Pancreas (tissue), 10 donors: ENCODE measurements at regions not wholly inside any gene's neighbourhood (a gene's known extent, or its start where the extent isn't known, plus 50 kb on each side); places are given as distances from the start of the nearest gene placed in this dataset.
"Not testable (repeated sequence)": the region's sequence is repeated elsewhere in the genome, so short reads cannot be mapped to it uniquely, and the experiment has no call there.

ENCODE experiments used
- ATAC-seq, 4 donors: fragments of 200-7000 bp; cut with Tn5 transposase; one replicate each; pipeline versions ENCODE4 v1.8.0 to v1.9.1; 2020; ENCODE audit warnings: mild to moderate bottlenecking in 4 of 4, moderate library complexity in 4 of 4
- DNase-seq, 6 donors: peaks; one replicate each; pipeline ENCODE4 v3.0.0-alpha.2; 2020
- FAIRE-seq: peaks from 2 replicates; lab custom pipeline; 2012; peaks lifted over from hg19 to GRCh38; lab: Jason Lieb, UNC
- H3K27ac ChIP-seq, 4 donors: fragments of 200-600 bp; sonication (generic); 1 replicate in 3 of 4; 2 replicates in 1 of 4; pipeline versions ENCODE4 v1.5.0 to v1.8.0; 2020
- H3K27me3 ChIP-seq, 4 donors: fragments of 200-600 bp; one replicate each; pipeline ENCODE4 v1.8.0; 2021
- H3K36me3 ChIP-seq, 3 donors: fragments of 200-600 bp; sonication (generic) in 1 of 3; one replicate each; pipeline versions ENCODE4 v1.5.0 to v1.8.0; 2020 to 2021
- H3K4me1 ChIP-seq, 3 donors: fragments of 200-600 bp; one replicate each; pipeline ENCODE4 v1.8.0; 2021
- H3K4me3 ChIP-seq, 4 donors: fragments of 200-600 bp; sonication (generic) in 2 of 4; one replicate each; pipeline versions ENCODE4 v1.5.0 to v1.8.0; 2020 to 2021
- H3K9me3 ChIP-seq, 4 donors: fragments of 200-600 bp; one replicate each; pipeline ENCODE4 v1.8.0; 2021
- CTCF ChIP-seq, 4 donors: fragments of 200-600 bp; sonication (generic) in 3 of 4; IDR thresholded peaks; one replicate each; pipeline versions ENCODE4 v1.5.0 to v1.8.0; 2021; ENCODE audit warnings: antibody characterized with exemption in 4 of 4
- WGBS, 2 donors: extraction: QIAGEN DNeasy Blood & Tissue Kit; methylation state at CpG; one replicate each; pipeline ENCODE4 v1.1.7; 2013; 5-methylcytosine and 5-hydroxymethylcytosine counted together
- intact Hi-C, 3 donors: fragments of 100-400 bp; cut with DNase I; formaldehyde crosslinking; loops; one replicate each; pipeline versions ENCODE4 v1.11.1 to v1.14.2; 2022
- donor health status: healthy with polysubstance abuse.
- donor health status: DM: no; HTN: no; CAD: no; lungs with moderate emphysema.
- donor health status: DM: no; HTN: no; CAD: no.
- donor health status: control.
- donor health status: control.
- donor health status: Bipolar disorder and iron deficiency.
- donor health status: DM: yes; HTN: yes; CAD: no.
- donor health status: DM: no; HTN: no; CAD: no.
- donor health status: DM: no; HTN: no; CAD: no.
- donor health status: DM: yes; HTN: yes; CAD: no.

DNA sequence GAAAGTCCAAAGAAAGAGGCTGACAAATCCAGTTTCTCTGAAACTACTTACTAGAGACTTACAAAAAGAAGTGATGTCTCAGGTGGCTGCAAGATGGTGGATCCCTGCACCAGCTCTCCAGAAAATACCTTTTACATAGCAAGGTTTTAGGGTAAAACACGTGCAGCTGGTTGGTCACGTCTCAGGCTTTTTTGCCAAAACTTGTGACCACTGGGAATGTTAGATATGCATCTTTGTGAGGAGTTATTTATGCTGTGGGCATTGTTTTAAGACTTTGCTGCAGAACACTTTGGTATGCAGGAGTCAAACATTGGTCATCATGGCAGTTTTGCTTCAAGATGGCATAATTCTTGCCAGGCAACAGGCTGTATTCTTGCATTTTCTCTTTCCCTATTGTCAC lies 1352.8 kb downstream of the REEP3 start:
- intact Hi-C loops: no loop called here
- ATAC-seq: no peak
- 77 to 81% methylated on average over 2 of the region's 2 CpGs for WGBS, 2 donors
- Histone ChIP-seq H3K27ac (no peak overlapping the region), H3K4me3 (no peak overlapping the region), H3K27me3 (no peaks in the 10 kb centered on the region), H3K36me3 (no peaks in the 10 kb centered on the region), H3K9me3 (no peaks in the 10 kb centered on the region), H3K4me1 (no peaks in the 10 kb centered on the region)
- DNase-seq: no peak
- no peak for TF ChIP-seq CTCF (IDR thresholded peaks at IDR 0.05)
- no peak for FAIRE-seq

DNA sequence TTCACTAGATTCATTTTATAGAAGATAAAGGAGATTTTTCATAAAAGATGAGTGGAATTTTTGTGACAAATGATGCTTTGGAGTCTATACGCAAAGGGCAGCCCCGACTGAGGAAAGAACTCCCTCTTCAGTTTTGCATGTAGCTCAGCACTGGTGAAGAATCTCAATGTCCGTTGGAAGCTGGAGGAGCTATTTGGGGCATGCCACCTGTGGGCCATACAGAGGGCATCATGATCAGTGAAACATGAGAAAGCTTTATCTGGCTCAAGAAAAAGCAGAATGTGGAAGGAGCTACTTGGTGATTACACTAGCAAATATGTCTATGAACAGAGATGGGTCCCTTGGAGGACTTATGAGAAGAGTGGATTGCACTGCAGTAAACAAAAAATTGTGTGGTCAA lies 1359.3 kb downstream of the REEP3 start:
- WGBS, 2 donors: 67 to 68% methylated on average over 3 of the region's 3 CpGs
- intact Hi-C loops: no loop called here
- FAIRE-seq (no peak), ATAC-seq (no peak), DNase-seq (no peak)
- no peak overlapping the region for H3K4me3 ChIP-seq
- no peaks in the 10 kb centered on the region for H3K36me3 ChIP-seq
- no peak overlapping the region for H3K27ac ChIP-seq
- H3K4me1 ChIP-seq: no peaks in the 10 kb centered on the region
- no peak for TF ChIP-seq CTCF (IDR thresholded peaks at IDR 0.05)
- peaks cover 0 to 2% (median 0%) of the 10 kb centered on the region in 4 donors for H3K27me3 ChIP-seq
- no peaks in the 10 kb centered on the region for H3K9me3 ChIP-seq

- no peak overlapping the region for H3K27ac ChIP-seq
- ATAC-seq (no peak), FAIRE-seq (no peak), DNase-seq (no peak)
- no peaks in the 10 kb centered on the region for H3K36me3 ChIP-seq
- no peaks in the 10 kb centered on the region for H3K9me3 ChIP-seq
- H3K4me3 ChIP-seq: no peak overlapping the region
- intact Hi-C loops: no loop called here
- peaks cover 0 to 2% (median 0%) of the 10 kb centered on the region in 4 donors for H3K27me3 ChIP-seq
- TF ChIP-seq CTCF (IDR thresholded peaks at IDR 0.05): no peak
- no peaks in the 10 kb centered on the region for H3K4me1 ChIP-seq
These were observed 1360.1 kb downstream of the REEP3 start for GRCh38 chr10:64881257-64881656.

- no peak for TF ChIP-seq CTCF (IDR thresholded peaks at IDR 0.05)
- Histone ChIP-seq H3K27ac (no peak overlapping the region), H3K4me3 (no peak overlapping the region), H3K27me3 (no peaks in the 10 kb centered on the region), H3K4me1 (no peaks in the 10 kb centered on the region), H3K9me3 (no peaks in the 10 kb centered on the region), H3K36me3 (no peaks in the 10 kb centered on the region)
- intact Hi-C loops: no loop called here
- no peak for FAIRE-seq
- DNase-seq: no peak
- ATAC-seq: no peak
- 94 to 95% methylated on average over 1 of the region's 1 CpG for WGBS, 2 donors
These were observed 1375.4 kb downstream of the REEP3 start for GRCh38 chr10:64896582-64896981.

GRCh38 chr10:64906311-64906710 lies 1385.1 kb downstream of the REEP3 start:
- WGBS, 2 donors: 6 to 7% methylated on average over 2 of the region's 2 CpGs
- DNase-seq, H3K4me3 ChIP-seq, intact Hi-C loops, H3K9me3 ChIP-seq, ATAC-seq, H3K36me3 ChIP-seq, FAIRE-seq, H3K27ac ChIP-seq, H3K27me3 ChIP-seq: not testable (repeated sequence)
- H3K4me1 ChIP-seq: peaks cover 5 to 14% (median 10%) of the 10 kb centered on the region in 3 donors

GRCh38 chr10:64924306-64924705 lies 1403.1 kb downstream of the REEP3 start:
- FAIRE-seq, H3K4me1 ChIP-seq, H3K9me3 ChIP-seq, H3K36me3 ChIP-seq, intact Hi-C loops, DNase-seq, H3K27ac ChIP-seq, H3K4me3 ChIP-seq, ATAC-seq, H3K27me3 ChIP-seq: not testable (repeated sequence)
- 47 to 51% methylated on average over 18 to 21 of the region's 21 CpGs for WGBS, 2 donors
